Activated naive CD8-positive, alpha-beta T cell (primary cell): ENCODE measurements at regions not wholly inside any gene's neighbourhood (a gene's known extent, or its start where the extent isn't known, plus 50 kb on each side); places are given as distances from the start of the nearest gene placed in this dataset.
"Not testable (repeated sequence)": the region's sequence is repeated elsewhere in the genome, so short reads cannot be mapped to it uniquely, and the experiment has no call there.

Source experiments
- H3K27ac Mint-ChIP-seq: one replicate; pipeline ENCODE4 v1.8.0; 2021; ENCODE audit warnings: mixed read lengths
- H3K27me3 Mint-ChIP-seq: one replicate; pipeline ENCODE4 v1.8.0; 2021; ENCODE audit warnings: mixed read lengths
- H3K36me3 Mint-ChIP-seq: one replicate; pipeline ENCODE4 v1.8.0; 2021; ENCODE audit warnings: mixed read lengths
- H3K4me1 Mint-ChIP-seq: one replicate; pipeline ENCODE4 v1.8.0; 2021; ENCODE audit warnings: low read depth, mixed read lengths
- H3K4me3 Mint-ChIP-seq: one replicate; pipeline ENCODE4 v1.8.0; 2021; ENCODE audit warnings: mild to moderate bottlenecking, mixed read lengths
- H3K9me3 Mint-ChIP-seq: one replicate; pipeline ENCODE4 v1.8.0; 2021; ENCODE audit warnings: low read depth, mixed read lengths

GRCh38 chr3:22665528-22665927, 537.6 kb upstream of the UBE2E2 start:
- Mint-ChIP-seq H3K4me3 (no peak overlapping the region), H3K36me3 (no peaks in the 10 kb centered on the region), H3K27ac (no peak overlapping the region), H3K9me3 (no peaks in the 10 kb centered on the region), H3K27me3 (no peaks in the 10 kb centered on the region), H3K4me1 (no peaks in the 10 kb centered on the region)

- Mint-ChIP-seq H3K36me3 (no peaks in the 10 kb centered on the region), H3K27me3 (no peaks in the 10 kb centered on the region), H3K9me3 (no peaks in the 10 kb centered on the region)
Measured at GRCh38 chr3:22666736-22667135, 536.4 kb upstream of the UBE2E2 start.

GRCh38 chr3:22671848-22672247, 531.3 kb upstream of the UBE2E2 start:
- Mint-ChIP-seq H3K9me3 (peaks cover 7% of the 10 kb centered on the region), H3K27me3 (no peaks in the 10 kb centered on the region), H3K4me3 (no peak overlapping the region), H3K27ac (no peak overlapping the region), H3K36me3 (no peaks in the 10 kb centered on the region), H3K4me1 (no peaks in the 10 kb centered on the region)

More at GRCh38 chr3:22666736-22667135, 536.4 kb upstream of the UBE2E2 start:
- Mint-ChIP-seq H3K4me3 (no peak overlapping the region), H3K27ac (no peak overlapping the region), H3K4me1 (no peaks in the 10 kb centered on the region)

GRCh38 chr3:22684739-22685138, 518.4 kb upstream of the UBE2E2 start:
- H3K27me3 Mint-ChIP-seq: no peaks in the 10 kb centered on the region

GRCh38 chr3:22685597-22685996, 517.5 kb upstream of the UBE2E2 start:
- Mint-ChIP-seq H3K36me3 (no peaks in the 10 kb centered on the region), H3K4me3 (no peak overlapping the region), H3K9me3 (no peaks in the 10 kb centered on the region), H3K4me1 (no peaks in the 10 kb centered on the region), H3K27me3 (no peaks in the 10 kb centered on the region), H3K27ac (no peak overlapping the region)

More at GRCh38 chr3:22684739-22685138, 518.4 kb upstream of the UBE2E2 start:
- Mint-ChIP-seq H3K9me3 (no peaks in the 10 kb centered on the region), H3K36me3 (no peaks in the 10 kb centered on the region), H3K27ac (no peak overlapping the region), H3K4me1 (no peaks in the 10 kb centered on the region), H3K4me3 (no peak overlapping the region)

- no peak overlapping the region for H3K4me3 Mint-ChIP-seq
- no peak overlapping the region for H3K27ac Mint-ChIP-seq
- H3K36me3 Mint-ChIP-seq: no peaks in the 10 kb centered on the region
- H3K4me1 Mint-ChIP-seq: no peaks in the 10 kb centered on the region
- H3K27me3 Mint-ChIP-seq: no peaks in the 10 kb centered on the region
- H3K9me3 Mint-ChIP-seq: no peaks in the 10 kb centered on the region
Measured at GRCh38 chr3:22691407-22691806, 511.7 kb upstream of the UBE2E2 start.

GRCh38 chr3:22691856-22692628, 511.1 kb upstream of the UBE2E2 start:
- H3K27ac Mint-ChIP-seq: no peak overlapping the region
- H3K4me3 Mint-ChIP-seq: no peak overlapping the region
- no peaks in the 10 kb centered on the region for H3K27me3 Mint-ChIP-seq
- no peaks in the 10 kb centered on the region for H3K36me3 Mint-ChIP-seq
- H3K9me3 Mint-ChIP-seq: no peaks in the 10 kb centered on the region
- H3K4me1 Mint-ChIP-seq: no peaks in the 10 kb centered on the region

GRCh38 chr3:22700876-22701275, 502.3 kb upstream of the UBE2E2 start:
- no peaks in the 10 kb centered on the region for H3K27me3 Mint-ChIP-seq
- no peaks in the 10 kb centered on the region for H3K9me3 Mint-ChIP-seq
- no peaks in the 10 kb centered on the region for H3K4me1 Mint-ChIP-seq

GRCh38 chr3:22704166-22704565, 499.0 kb upstream of the UBE2E2 start:
- H3K27ac Mint-ChIP-seq: no peak overlapping the region
- no peak overlapping the region for H3K4me3 Mint-ChIP-seq
- no peaks in the 10 kb centered on the region for H3K36me3 Mint-ChIP-seq
- no peaks in the 10 kb centered on the region for H3K9me3 Mint-ChIP-seq
- H3K27me3 Mint-ChIP-seq: peaks cover 2% of the 10 kb centered on the region
- H3K4me1 Mint-ChIP-seq: no peaks in the 10 kb centered on the region

More at GRCh38 chr3:22700876-22701275, 502.3 kb upstream of the UBE2E2 start:
- H3K27ac Mint-ChIP-seq: no peak overlapping the region
- no peak overlapping the region for H3K4me3 Mint-ChIP-seq
- no peaks in the 10 kb centered on the region for H3K36me3 Mint-ChIP-seq

- Mint-ChIP-seq H3K27ac (no peak overlapping the region), H3K27me3 (peaks cover 2% of the 10 kb centered on the region), H3K4me3 (no peak overlapping the region), H3K36me3 (no peaks in the 10 kb centered on the region), H3K4me1 (no peaks in the 10 kb centered on the region), H3K9me3 (no peaks in the 10 kb centered on the region)
Measured at GRCh38 chr3:22704571-22705354, 498.4 kb upstream of the UBE2E2 start.

GRCh38 chr3:22706922-22707321, 496.2 kb upstream of the UBE2E2 start:
- H3K27ac Mint-ChIP-seq, H3K9me3 Mint-ChIP-seq, H3K4me1 Mint-ChIP-seq, H3K27me3 Mint-ChIP-seq, H3K4me3 Mint-ChIP-seq, H3K36me3 Mint-ChIP-seq: not testable (repeated sequence)

- Mint-ChIP-seq H3K9me3 (peaks cover 14% of the 10 kb centered on the region), H3K4me3 (no peak overlapping the region), H3K27ac (no peak overlapping the region), H3K4me1 (no peaks in the 10 kb centered on the region), H3K27me3 (no peaks in the 10 kb centered on the region), H3K36me3 (no peaks in the 10 kb centered on the region)
Measured at GRCh38 chr3:22713936-22714335, 489.2 kb upstream of the UBE2E2 start.

GRCh38 chr3:22714749-22715148, 488.4 kb upstream of the UBE2E2 start:
- Mint-ChIP-seq H3K4me3 (no peak overlapping the region), H3K9me3 (peaks cover 14% of the 10 kb centered on the region), H3K27me3 (no peaks in the 10 kb centered on the region), H3K4me1 (no peaks in the 10 kb centered on the region), H3K36me3 (no peaks in the 10 kb centered on the region), H3K27ac (no peak overlapping the region)

GRCh38 chr3:22720596-22720995, 482.5 kb upstream of the UBE2E2 start:
- H3K4me3 Mint-ChIP-seq: no peak overlapping the region
- no peaks in the 10 kb centered on the region for H3K4me1 Mint-ChIP-seq
- no peak overlapping the region for H3K27ac Mint-ChIP-seq
- H3K9me3 Mint-ChIP-seq: no peaks in the 10 kb centered on the region
- H3K27me3 Mint-ChIP-seq: no peaks in the 10 kb centered on the region
- no peaks in the 10 kb centered on the region for H3K36me3 Mint-ChIP-seq

- no peaks in the 10 kb centered on the region for H3K36me3 Mint-ChIP-seq
- no peak overlapping the region for H3K4me3 Mint-ChIP-seq
- no peaks in the 10 kb centered on the region for H3K9me3 Mint-ChIP-seq
- no peak overlapping the region for H3K27ac Mint-ChIP-seq
- H3K27me3 Mint-ChIP-seq: peaks cover 2% of the 10 kb centered on the region
- no peaks in the 10 kb centered on the region for H3K4me1 Mint-ChIP-seq
Measured at GRCh38 chr3:22724420-22724819, 478.7 kb upstream of the UBE2E2 start.
